GM18498 (cell line): ENCODE measurements at regions not wholly inside any gene's neighbourhood (a gene's known extent, or its start where the extent isn't known, plus 50 kb on each side); places are given as distances from the start of the nearest gene placed in this dataset.
"Not testable (repeated sequence)": the region's sequence is repeated elsewhere in the genome, so short reads cannot be mapped to it uniquely, and the experiment has no call there.

Experiments
- ATAC-seq: cut with Tn5 transposase; IDR thresholded peaks from one replicate; pipeline ENCODE4 v1.9.1; 2021; ENCODE audit warnings: mild to moderate bottlenecking, moderate library complexity; ENCODE audit not compliant: unreplicated experiment

DNA sequence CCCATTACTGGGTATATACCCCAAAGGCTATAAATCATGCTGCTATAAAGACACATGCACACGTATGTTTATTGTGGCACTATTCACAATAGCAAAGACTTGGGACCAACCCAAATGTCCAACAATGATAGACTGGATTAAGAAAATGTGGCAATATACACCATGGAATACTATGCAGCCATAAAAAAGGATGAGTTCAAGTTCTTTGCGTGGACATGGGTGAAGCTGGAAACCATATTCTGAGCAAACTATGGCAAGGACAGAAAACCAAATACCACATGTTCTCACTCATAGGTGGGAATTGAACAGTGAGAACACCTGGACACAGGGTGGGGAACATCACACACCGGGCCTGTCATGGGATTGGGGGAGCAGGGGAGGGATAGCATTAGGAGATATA, 54.4 kb upstream of the MUCL1 start:
- not testable (repeated sequence) for ATAC-seq

DNA sequence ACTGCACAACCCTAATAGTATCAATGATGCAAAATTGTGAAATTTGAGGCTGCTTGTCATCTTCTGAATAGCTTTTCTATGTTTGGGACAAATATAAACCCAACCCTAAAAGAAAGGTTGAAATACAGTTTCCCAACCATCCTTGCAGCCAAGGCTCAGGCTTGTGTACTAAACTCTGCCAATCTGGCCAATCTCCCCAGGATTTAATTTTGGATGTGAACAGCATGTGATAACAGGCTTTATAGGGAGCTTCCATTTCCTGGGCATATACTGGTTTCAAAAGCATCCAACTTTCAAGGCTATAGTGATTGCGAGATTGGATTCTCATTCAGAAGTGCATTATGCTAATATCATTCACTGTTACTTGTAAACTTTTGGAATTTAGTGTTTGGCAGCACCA, 55.7 kb upstream of the MUCL1 start:
- ATAC-seq: no peak

DNA sequence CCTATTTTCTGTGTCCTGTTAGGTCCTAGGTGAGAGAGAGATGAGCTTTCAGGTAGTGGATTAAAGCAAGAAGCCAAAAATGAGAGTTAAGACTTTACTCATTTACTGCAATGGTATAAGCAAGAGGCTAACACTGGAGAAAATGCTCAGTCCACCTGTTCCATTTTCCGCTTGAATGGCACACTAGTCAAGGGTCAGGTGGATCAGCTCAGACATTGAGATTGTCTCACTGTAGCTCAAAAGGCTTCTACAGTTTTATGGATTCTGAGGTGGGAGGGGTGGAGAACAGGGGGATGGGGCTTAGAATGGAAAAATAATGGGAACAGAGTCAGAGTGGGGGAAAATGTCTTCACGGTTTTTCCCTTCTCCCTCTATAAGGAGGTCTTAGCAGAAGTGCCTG, 57.3 kb upstream of the MUCL1 start:
- ATAC-seq: no peak

DNA sequence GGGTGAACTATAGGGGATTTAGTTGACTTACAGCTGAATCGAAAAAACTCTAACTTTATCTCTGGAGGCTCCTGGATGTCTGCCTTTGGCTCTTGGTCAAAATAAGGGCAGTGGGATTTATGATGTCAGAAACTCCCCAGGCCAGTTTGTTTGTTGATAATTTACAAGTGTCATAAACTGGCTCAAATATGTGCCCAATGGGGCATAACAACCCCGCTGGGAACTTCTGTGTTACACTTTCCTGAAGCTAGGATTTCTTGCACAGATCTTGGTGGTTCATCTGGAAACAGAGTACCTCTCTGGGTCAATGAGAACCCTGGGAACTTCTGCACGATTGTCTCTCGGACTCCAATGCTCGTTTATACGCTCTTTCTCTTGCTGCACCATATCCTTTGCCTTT, 58.7 kb upstream of the MUCL1 start:
- ATAC-seq: no peak

DNA sequence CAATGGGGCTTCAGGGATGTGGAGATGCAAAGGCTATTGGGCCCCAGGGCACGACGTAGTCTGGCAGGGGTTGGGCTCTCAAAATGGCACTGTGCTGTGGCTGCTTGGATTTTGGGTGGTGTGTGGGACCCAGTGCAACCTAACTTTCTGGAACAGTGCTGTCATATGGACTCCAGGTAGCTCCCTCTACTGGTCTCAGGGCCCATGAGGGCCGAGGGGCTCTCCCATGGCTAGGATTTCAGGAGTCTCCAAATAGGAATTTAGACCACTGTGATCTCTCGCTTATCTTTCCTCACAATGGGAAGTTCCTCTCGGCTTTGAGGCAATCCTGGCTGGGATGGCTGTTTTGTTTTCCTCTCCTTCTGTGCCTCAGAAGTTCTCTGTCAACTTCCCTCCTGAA, 68.2 kb upstream of the MUCL1 start:
- no peak for ATAC-seq

DNA sequence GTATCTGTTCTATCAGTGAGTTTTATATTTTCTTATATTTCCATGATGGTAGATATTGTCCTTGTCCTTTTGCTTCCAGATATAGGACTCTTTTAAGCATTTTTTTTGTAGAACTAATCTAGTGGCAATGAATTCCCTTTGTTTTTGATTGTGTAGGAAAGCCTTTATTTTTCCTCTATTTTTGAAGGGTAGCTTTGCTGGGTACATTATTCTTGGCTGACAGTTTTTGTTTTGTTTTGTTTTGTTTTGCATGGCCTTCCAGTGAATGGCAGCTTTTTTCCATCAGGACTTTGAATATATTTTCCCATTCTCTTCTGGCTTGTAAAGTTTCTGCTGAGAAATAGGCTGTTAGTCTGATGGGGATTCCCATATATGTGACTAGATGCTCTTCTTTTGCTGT, 70.2 kb upstream of the MUCL1 start:
- no peak for ATAC-seq

DNA sequence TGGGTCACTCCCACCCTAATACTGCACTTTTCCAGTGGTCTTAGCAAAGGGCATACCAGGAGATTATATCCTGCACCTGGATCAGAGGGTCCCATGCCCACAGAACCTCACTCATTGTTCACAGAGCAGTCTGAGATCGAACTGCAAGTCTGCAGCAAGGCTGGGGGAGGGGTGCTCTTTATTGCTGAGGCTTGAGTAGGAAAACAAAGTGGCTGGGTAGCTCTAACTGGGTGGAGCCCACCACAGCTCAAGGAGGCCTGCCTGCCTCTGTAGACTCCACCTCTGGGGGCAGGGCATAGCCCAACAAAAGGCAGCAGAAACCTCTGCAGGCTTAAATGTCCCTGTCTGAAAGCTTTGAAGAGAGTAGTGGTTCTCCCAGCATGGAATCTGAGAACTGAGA, 77.3 kb upstream of the MUCL1 start:
- ATAC-seq: not testable (repeated sequence)

DNA sequence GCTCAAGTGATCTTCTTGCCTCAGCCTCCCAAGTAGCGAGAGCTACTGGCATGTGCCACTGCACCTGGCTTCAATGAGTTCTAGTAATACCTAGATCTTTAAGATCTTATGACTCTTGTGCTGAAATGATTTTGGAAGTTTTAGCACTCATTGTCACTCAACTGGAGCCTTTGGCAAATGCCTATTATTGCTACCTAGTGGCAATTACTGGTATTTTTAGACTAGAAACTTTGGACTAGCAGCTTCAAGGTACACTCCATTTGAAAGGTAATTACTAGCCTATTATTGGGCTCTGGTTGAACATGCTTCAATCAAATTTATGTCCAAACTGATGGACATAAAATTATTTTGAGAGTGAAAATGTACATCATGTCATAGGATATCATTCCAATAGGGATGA, 80.7 kb upstream of the MUCL1 start:
- ATAC-seq: no peak

DNA sequence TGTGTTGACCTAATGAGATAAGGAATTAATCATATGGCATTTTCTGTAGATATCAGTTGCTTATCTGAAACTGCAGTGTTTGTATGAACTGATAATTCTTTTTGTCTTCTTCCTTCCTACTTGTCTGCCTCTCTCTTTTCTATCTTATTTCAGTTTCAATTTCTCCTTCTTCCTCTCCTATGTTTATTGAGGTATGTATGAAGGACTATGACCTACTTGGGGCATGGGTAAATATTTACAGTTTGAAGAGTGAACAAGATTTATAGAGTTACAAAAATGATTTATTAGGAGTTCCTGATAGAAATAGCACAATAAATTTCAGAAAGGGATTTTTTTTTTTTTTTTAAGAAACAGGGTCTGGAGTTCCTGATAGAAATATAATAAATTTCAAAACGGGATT, 88.7 kb upstream of the MUCL1 start:
- ATAC-seq: no peak

DNA sequence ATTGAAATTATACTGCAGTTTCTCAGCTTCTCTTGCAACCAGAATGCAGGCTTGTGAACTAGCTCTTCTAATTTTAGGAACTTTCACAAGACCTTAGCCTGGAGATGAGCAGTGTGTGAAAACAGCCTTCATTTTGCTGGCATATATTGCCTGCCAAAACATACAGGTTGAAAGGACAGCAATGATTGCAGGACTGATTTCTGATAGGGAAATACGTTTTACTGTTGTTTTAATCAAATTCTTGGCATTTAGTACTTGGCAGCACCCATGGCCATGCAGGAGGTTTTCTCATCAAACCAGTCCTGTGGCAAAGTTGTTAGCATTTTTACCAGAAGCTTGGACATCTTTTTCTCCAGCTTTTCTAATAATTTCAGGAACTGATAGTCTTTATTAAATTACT, 91.9 kb upstream of the MUCL1 start:
- no peak for ATAC-seq

DNA sequence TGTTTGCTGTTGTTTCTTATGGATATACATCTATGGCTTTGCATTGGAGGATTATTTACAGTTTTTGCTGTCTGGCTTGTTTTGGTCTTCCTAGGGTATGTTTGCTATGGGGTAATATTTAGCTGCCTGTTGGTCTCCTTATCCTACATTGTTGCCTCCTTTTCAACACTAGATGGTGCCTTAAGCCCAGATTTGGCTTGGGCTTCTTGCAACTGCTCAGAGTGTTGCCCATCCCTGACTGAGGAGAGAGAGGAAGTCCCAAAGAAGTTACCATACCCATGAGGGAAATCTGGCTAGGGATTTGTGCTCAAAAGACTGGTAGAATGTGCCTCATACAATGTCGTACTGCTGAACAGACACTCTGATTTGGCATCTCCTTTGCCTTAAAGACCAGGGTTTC, 94.6 kb upstream of the MUCL1 start:
- no peak for ATAC-seq

DNA sequence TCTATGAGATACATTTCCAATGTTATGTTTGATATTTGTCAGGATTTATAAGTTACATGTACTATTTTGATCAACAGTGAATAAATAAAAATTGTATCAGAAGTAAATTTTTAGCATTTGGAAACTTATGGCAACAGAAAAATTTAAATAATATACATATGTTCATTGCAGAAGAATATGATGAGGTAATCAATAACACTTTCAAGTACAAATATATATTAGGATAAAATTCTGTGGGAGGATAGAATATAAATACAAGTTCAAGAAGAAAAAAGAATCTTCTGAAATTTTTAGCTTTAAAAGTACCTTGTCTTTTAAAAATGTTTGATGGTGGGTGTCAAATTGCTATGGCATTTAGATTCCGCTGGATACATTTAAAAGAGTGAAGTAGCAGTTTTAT, 102.8 kb upstream of the MUCL1 start:
- ATAC-seq: no peak

DNA sequence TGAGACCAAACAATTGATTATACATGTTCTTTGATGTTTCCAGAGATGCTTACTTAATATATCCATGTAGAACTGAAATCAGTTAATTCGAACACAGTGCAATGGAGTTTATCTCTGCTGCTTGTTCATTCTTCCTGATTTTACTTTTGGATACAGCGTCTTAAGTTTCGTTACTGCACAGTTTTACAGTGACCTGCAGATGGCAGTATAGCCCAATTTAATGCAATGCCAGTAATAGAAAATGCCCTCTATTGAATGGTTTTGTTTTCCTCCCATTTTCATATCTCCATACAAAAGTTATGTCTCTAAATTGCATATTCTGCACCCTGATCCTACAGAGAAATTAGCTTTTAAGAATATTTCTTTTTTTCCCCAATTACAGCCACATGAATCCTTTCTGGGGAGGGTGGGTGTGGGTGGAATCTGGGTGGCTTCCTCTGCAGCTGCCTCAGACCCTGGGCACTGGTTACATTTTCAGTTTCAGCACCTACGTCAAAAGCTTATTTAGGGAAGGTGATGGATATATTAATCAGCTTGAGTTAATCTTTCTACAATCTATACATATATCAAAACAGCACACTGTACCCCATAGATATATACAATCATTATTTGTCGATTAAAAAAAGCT, 101.1 kb upstream of the DCD start:
- peak; percentile 72 for ATAC-seq

DNA sequence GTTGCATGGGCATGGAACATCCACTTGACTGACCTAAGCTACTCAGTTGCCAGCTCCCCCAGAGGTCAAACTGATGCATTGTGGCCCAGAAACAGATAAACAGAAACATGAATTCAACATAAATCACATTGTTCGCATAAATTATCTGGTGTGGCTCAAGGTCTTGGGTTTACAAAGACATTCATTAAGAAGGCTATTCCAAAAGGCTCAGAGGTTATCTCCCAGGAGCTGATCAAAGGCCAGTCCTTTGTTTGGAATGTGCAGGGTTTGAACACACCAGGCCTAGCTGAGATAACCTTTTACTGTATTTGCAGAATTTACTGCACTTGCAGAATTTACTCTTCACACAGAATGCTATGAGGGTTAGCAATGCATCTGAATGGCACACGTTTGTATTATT, 96.4 kb upstream of the DCD start:
- no peak for ATAC-seq

DNA sequence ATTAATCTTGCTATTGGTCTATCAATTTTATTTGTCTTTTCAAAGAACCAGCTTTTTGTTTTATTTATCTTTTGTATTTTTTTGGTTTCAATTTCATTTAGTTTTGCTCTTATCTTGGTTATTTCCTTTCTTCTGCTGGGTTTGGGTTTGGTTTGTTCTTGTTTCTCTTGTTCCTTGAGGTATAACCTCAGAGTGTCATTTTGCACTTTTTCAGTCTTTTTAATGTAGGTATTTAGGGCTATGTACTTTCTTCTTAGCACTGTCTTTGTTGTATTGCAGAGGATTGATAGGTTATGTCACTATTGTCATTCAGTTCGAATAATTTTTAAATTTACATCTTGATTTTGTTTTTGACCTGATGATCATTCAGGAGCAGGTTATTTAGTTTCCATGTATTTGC, 92.7 kb upstream of the DCD start:
- no peak for ATAC-seq

DNA sequence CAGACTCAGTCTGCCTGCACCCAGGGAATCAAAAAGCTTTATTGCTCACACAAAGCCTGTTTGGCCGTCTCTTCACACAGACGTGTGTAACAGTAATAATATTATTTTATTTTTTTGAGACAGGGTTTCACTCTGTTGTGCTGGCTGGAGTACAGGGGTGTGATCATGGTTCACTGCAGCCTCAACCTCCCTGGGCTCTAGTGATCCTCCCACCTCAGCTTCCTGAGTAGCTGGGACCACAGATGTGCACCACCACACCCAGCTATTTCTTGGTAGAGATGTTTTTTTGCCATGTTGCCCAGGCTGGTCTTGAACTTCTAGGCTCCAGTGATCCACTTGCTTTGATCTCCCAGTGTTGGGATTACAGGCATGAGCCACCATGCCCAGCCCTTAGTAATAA, 88.4 kb upstream of the DCD start:
- no peak for ATAC-seq

DNA sequence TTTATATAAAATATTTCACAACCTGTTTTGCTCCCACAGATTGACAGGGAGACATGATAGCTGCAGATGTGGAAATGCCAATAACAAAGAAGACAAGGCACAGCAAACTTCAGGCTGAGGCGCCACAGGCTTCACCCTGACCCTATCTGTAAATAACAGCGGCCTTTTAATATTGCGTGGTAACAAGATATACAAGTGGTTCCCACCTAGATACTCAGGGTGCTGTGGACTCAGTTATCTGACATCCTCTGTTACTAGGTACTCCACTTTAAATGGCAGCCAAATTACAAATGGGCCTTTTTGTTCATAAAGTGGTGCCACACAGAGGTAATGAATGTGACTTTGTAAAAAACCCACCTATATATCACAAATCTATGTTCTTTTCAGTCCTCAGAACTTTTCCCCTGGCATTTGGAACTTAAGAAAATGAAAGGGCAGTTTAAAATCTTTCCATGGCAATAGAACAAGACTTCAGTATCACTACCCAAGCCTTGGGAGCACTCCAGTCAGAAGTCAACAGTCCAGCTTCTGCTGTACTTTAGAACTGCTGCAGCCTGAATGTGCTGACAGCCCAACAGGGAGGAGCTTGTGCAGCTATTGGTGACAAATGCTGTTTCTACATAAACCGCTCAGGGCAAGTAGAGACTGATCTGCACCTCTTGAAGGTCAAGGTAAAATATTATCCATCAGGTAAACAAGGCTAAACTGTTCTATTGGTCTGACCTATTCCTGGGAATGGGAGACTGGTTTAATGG, 86.2 kb upstream of the DCD start:
- ATAC-seq: no peak

DNA sequence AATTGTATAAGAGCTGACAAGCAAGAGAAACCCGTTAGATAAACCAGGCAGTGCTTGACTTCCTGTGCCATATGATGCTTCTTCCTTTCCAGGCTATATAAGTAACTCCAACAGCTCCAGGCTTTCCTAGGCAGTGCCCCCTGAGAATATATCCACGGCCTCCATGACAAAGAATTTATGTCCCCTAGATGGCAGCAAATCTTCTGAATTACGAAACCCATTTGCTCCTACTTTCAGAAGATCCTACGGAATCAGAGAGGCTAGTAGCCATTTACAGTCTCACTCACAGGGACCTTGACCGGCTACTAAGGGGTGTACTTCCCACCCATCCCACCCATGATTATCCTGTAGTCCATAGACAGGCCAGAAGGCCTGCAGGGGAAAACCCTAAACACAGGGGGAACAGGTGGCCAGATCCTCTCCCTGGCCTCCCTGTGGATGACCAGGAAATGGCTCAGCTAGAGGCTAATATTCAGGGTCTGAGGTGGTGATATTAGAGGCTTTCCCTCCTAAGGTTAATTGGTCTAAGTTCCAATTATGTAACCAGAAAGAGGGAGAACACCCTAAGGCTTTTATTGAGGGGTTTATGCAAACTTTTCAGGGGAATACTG, 77.2 kb upstream of the DCD start:
- no peak for ATAC-seq

DNA sequence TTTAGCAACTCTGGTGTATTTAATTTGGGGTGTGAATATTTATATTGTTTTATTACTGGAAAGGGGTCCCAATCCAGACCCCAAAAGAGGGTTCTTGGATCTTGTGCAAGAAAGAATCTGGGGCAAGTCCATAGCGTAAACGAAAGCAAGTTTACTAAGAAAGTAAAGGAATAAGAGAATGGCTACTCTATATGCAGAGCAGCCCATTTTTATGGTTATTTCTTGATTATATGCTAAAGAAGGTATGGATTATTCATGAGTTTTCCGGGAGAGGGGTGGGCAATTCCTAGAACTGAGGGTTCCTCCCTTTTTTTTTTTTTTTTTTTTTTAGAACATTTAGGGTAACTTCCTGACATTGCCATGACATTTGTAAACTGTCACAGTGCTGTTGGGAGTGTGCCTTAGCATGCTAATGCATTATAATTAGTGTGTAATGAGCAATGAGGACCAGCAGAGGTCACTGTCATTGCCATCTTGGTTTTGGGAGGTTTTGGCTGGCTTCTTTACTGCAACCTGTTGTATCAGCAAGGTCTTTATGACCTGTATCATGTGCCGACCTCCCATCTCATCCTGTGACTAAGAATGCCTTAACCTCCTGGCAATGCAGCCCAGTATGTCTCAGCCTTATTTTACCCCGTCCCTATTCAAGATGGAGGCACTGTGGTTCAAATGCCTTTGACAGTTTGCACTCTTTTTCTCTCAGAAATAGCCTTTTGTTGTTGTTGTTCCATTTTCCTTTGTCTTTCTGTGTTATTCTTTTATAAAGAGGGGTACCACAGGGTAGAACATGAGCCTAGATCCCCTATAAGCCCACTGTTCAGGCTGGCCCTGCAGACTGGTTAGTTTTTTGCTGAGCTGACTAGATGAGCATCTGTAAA, 75.5 kb upstream of the DCD start:
- peak; percentile 61 for ATAC-seq

DNA sequence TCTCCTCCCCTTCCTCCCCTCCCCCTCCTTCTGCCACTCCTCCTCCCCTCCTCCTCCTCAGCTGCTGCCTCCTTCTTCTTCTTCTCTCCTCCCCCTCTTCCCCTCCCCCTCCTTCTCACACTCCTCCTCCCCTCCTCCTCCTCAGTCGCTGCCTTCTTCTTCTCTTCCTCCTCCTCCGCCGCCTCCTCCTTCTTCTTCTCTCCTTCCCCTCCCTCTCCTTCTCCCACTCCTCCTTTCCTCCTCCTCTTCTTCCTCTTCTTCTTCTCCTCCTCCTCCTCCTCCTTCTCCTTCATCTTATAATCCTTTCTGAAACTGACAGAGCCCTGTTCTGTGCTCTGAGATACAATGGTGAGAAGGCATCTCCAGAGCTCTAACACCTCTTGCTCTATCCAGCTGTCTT, 73.1 kb upstream of the DCD start:
- ATAC-seq: no peak

DNA sequence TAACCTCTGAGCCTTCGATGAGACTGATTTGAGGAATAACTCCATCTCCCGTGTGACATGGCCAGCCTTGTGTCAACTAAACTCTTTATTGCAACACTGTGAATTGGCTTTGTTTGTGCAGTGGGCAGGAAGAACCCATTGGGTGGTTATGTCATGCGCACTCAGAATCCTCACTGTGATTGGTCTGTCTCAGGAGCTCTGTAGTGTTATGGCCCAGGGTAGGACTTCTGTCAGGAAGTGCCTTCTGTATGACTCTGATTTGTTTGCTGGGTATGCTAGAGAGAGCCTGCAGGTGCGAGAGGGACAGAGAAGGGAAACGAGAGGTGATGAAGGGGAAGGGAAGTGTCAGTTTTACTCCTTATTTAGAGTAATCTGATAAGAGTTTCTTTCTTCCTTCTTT, 71.5 kb upstream of the DCD start:
- no peak for ATAC-seq

DNA sequence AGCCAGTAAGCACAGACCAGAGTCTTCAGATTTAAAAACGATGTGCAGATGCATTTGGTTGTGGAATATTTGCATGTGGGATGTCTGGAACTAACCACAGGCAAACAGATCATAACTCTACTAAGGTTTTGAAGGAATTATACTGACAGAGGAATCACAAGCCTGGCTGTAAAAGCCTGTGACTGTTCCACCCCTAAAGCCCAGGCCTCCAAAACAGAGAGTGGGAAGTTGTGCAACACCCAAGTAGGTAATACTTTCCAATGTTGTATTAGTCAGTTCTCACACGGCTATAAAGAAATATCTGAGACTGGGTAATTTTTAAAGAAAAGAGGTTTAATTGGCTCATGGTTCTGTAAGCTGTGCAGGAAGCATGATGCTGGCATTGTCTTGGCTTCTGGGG, 68.1 kb upstream of the DCD start:
- ATAC-seq: no peak
